Fibroblast of lung (primary cell): ENCODE measurements at regions not wholly inside any gene's neighbourhood (a gene's known extent, or its start where the extent isn't known, plus 50 kb on each side); places are given as distances from the start of the nearest gene placed in this dataset.

Experiments used
- EZH2 ChIP-seq: IDR thresholded peaks from 2 replicates; pipeline ENCODE4 v1.5.1; 2012; ENCODE audit warnings: low read length, control low read depth, mild to moderate bottlenecking; ENCODE audit errors: missing control alignments
- TF ChIP-seq, protein P1 (sequence below), 2 donors: IDR thresholded peaks in 1 of 2; conservative IDR thresholded peaks in 1 of 2; 1 replicate in 1 of 2; 2 replicates in 1 of 2; pipeline ENCODE4 v1.5.1; 2011 to 2012; ENCODE audit warnings: low read length in 2 of 2, control low read depth in 1 of 2, inconsistent platforms in 1 of 2, low read depth in 1 of 2, mild to moderate bottlenecking in 1 of 2

- TF ChIP-seq, protein P1, sequence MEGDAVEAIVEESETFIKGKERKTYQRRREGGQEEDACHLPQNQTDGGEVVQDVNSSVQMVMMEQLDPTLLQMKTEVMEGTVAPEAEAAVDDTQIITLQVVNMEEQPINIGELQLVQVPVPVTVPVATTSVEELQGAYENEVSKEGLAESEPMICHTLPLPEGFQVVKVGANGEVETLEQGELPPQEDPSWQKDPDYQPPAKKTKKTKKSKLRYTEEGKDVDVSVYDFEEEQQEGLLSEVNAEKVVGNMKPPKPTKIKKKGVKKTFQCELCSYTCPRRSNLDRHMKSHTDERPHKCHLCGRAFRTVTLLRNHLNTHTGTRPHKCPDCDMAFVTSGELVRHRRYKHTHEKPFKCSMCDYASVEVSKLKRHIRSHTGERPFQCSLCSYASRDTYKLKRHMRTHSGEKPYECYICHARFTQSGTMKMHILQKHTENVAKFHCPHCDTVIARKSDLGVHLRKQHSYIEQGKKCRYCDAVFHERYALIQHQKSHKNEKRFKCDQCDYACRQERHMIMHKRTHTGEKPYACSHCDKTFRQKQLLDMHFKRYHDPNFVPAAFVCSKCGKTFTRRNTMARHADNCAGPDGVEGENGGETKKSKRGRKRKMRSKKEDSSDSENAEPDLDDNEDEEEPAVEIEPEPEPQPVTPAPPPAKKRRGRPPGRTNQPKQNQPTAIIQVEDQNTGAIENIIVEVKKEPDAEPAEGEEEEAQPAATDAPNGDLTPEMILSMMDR (conservative IDR thresholded peaks at IDR 0.05 in 1 of 2, IDR thresholded peaks at IDR 0.05 in 1 of 2; ENCODE audit: low read depth in 1 of 2, low read length in 2 of 2), result no peak
- TF ChIP-seq EZH2, result no peak
These were observed 102.3 kb upstream of the GATA6 start for GRCh38 chr18:22067109-22067508.
